Neuronal stem cell (in vitro differentiated cells): ENCODE measurements at regions not wholly inside any gene's neighbourhood (a gene's known extent, or its start where the extent isn't known, plus 50 kb on each side); places are given as distances from the start of the nearest gene placed in this dataset.
"Not testable (repeated sequence)": the region's sequence is repeated elsewhere in the genome, so short reads cannot be mapped to it uniquely, and the experiment has no call there.

Source experiments
- DNase-seq: peaks from one replicate; pipeline ENCODE4 v3.0.0-alpha.2; 2013; ENCODE audit warnings: low spot score
- H2AFZ ChIP-seq: one replicate; pipeline ENCODE4 v1.6.1; 2013; ENCODE audit warnings: mild to moderate bottlenecking, low read length, inconsistent platforms
- H2AK5ac ChIP-seq: 2 replicates; pipeline ENCODE4 v1.6.1; 2013; ENCODE audit warnings: low read depth, mild to moderate bottlenecking, inconsistent platforms, low read length, moderate library complexity, mixed read lengths
- H2BK120ac ChIP-seq: 2 replicates; pipeline ENCODE4 v1.6.1; 2013; ENCODE audit warnings: low read depth, mild to moderate bottlenecking, inconsistent platforms, low read length, moderate library complexity, mixed read lengths
- H2BK12ac ChIP-seq: one replicate; pipeline ENCODE4 v1.6.1; 2013; ENCODE audit warnings: low read length, inconsistent platforms
- H2BK15ac ChIP-seq: 2 replicates; pipeline ENCODE4 v1.6.1; 2013; ENCODE audit warnings: mild to moderate bottlenecking, low read length, inconsistent platforms, mixed read lengths
- H2BK5ac ChIP-seq: one replicate; pipeline ENCODE4 v1.6.1; 2013; ENCODE audit warnings: inconsistent platforms, mild to moderate bottlenecking, low read length, moderate library complexity
- H3K14ac ChIP-seq: one replicate; pipeline ENCODE4 v1.6.1; 2013; ENCODE audit warnings: low read length, inconsistent platforms
- H3K18ac ChIP-seq: 2 replicates; pipeline ENCODE4 v1.6.1; 2013; ENCODE audit warnings: low read length, inconsistent platforms
- H3K23ac ChIP-seq: 2 replicates; pipeline ENCODE4 v1.6.1; 2013; ENCODE audit warnings: low read depth, mild to moderate bottlenecking, mixed read lengths, low read length, inconsistent platforms; ENCODE audit not compliant: poor library complexity
- H3K27ac ChIP-seq: replicated peaks from 3 replicates; pipeline ENCODE4 v1.5.1; 2013; ENCODE audit warnings: low read length, inconsistent platforms
- H3K27me3 ChIP-seq, 3 experiments: 2 replicates each; pipeline ENCODE4 v1.6.1; 2013; ENCODE audit warnings: low read length in 3 of 3, mild to moderate bottlenecking in 2 of 3, inconsistent platforms in 1 of 3, low read depth in 1 of 3, mixed read lengths in 1 of 3, moderate library complexity in 1 of 3; ENCODE audit not compliant: control insufficient read depth in 3 of 3, insufficient read depth in 3 of 3
- H3K36me3 ChIP-seq, 2 donors: replicated peaks in 1 of 2; 2 replicates each; pipeline ENCODE4 v1.6.1; 2013; ENCODE audit warnings: low read length in 2 of 2; ENCODE audit not compliant: control insufficient read depth in 2 of 2, insufficient read depth in 2 of 2
- H3K4ac ChIP-seq: 2 replicates; pipeline ENCODE4 v1.6.1; 2013; ENCODE audit warnings: inconsistent platforms, mild to moderate bottlenecking, low read length, moderate library complexity
- H3K4me1 ChIP-seq, 2 donors: 1 replicate in 1 of 2; 2 replicates in 1 of 2; pipeline ENCODE4 v1.6.1; 2013; ENCODE audit warnings: low read length in 2 of 2, low read depth in 1 of 2; ENCODE audit not compliant: control insufficient read depth in 2 of 2, insufficient read depth in 1 of 2
- H3K4me2 ChIP-seq: one replicate; pipeline ENCODE4 v1.6.1; 2013; ENCODE audit warnings: mild to moderate bottlenecking, low read length, inconsistent platforms; ENCODE audit not compliant: insufficient read depth, poor library complexity, severe bottlenecking
- H3K4me3 ChIP-seq, 2 donors: 2 replicates each; pipeline ENCODE4 v1.5.1; 2013; ENCODE audit warnings: low read length in 2 of 2, mild to moderate bottlenecking in 2 of 2, inconsistent platforms in 1 of 2, moderate library complexity in 1 of 2
- H3K79me1 ChIP-seq: one replicate; pipeline ENCODE4 v1.6.1; 2013; ENCODE audit warnings: low read depth, mild to moderate bottlenecking, inconsistent platforms, low read length, moderate library complexity
- H3K9ac ChIP-seq: one replicate; pipeline ENCODE4 v1.6.1; 2013; ENCODE audit warnings: mild to moderate bottlenecking, low read depth, low read length, inconsistent platforms; ENCODE audit not compliant: poor library complexity
- H3K9me3 ChIP-seq, 2 donors: replicated peaks in 1 of 2; 2 replicates each; pipeline versions ENCODE3 to v1.6.1; 2013; ENCODE audit warnings: low read length in 2 of 2, mild to moderate bottlenecking in 2 of 2, inconsistent platforms in 1 of 2, low read depth in 1 of 2, mixed read lengths in 1 of 2, moderate library complexity in 1 of 2; ENCODE audit not compliant: control insufficient read depth in 2 of 2, insufficient read depth in 1 of 2
- H4K8ac ChIP-seq: one replicate; pipeline ENCODE4 v1.6.1; 2013; ENCODE audit warnings: low read depth, mild to moderate bottlenecking, inconsistent platforms, low read length, moderate library complexity
- H4K91ac ChIP-seq: one replicate; pipeline ENCODE4 v1.6.1; 2013; ENCODE audit warnings: low read length, low read depth, mild to moderate bottlenecking, inconsistent platforms; ENCODE audit not compliant: poor library complexity
- WGBS, 2 donors: extraction: QIAGEN DNeasy Blood & Tissue Kit; methylation state at CpG; one replicate each; pipeline ENCODE4 v1.1.7; 2013; ENCODE audit warnings: missing lambda C conversion rate in 2 of 2, mixed read lengths in 1 of 2; ENCODE audit not compliant: insufficient read length in 2 of 2, insufficient replicate concordance in 1 of 2; ENCODE audit errors: extremely low coverage in 2 of 2; 5-methylcytosine and 5-hydroxymethylcytosine counted together

GRCh38 chr9:40097992-40098391 lies 742.5 kb downstream of the SPATA31A1 start:
- not testable (repeated sequence) for H2BK15ac ChIP-seq, H3K79me1 ChIP-seq, H3K36me3 ChIP-seq, H3K4me1 ChIP-seq, H3K4ac ChIP-seq, H3K18ac ChIP-seq, H2AFZ ChIP-seq, H3K9me3 ChIP-seq, H2BK120ac ChIP-seq, H2AK5ac ChIP-seq, H4K91ac ChIP-seq, H3K27ac ChIP-seq, H3K27me3 ChIP-seq, H3K14ac ChIP-seq, H3K23ac ChIP-seq, DNase-seq, H2BK5ac ChIP-seq, H3K9ac ChIP-seq, H3K4me3 ChIP-seq, H2BK12ac ChIP-seq, H4K8ac ChIP-seq, H3K4me2 ChIP-seq
- WGBS, 2 donors, result no CpG with 5 or more reads among the region's 2 CpGs

GRCh38 chr9:40106003-40106782 lies 750.7 kb downstream of the SPATA31A1 start:
- no CpG with 5 or more reads among the region's 71 CpGs for WGBS, 2 donors
- not testable (repeated sequence) for H3K4ac ChIP-seq, H3K18ac ChIP-seq, H3K36me3 ChIP-seq, H3K14ac ChIP-seq, H3K4me1 ChIP-seq, H2BK12ac ChIP-seq, H3K27ac ChIP-seq, H2AK5ac ChIP-seq, H3K9me3 ChIP-seq, H3K23ac ChIP-seq, DNase-seq, H3K79me1 ChIP-seq, H2BK5ac ChIP-seq, H2BK120ac ChIP-seq, H4K91ac ChIP-seq, H2BK15ac ChIP-seq, H3K27me3 ChIP-seq, H4K8ac ChIP-seq, H3K9ac ChIP-seq, H3K4me2 ChIP-seq
- Histone ChIP-seq H2AFZ (peak overlapping the region; percentile 75), H3K4me3 (peak overlapping the region in 1 of 2 donors; percentile 65)

GRCh38 chr9:40106783-40107248 lies 751.3 kb downstream of the SPATA31A1 start:
- not testable (repeated sequence) for H3K4me1 ChIP-seq, H4K8ac ChIP-seq, H2AK5ac ChIP-seq, H2BK5ac ChIP-seq, H3K9ac ChIP-seq, H3K14ac ChIP-seq, H3K27me3 ChIP-seq, H3K36me3 ChIP-seq, H3K9me3 ChIP-seq, H3K4ac ChIP-seq, H3K27ac ChIP-seq, H2AFZ ChIP-seq, H2BK120ac ChIP-seq, H3K79me1 ChIP-seq, H3K4me2 ChIP-seq, DNase-seq, H2BK12ac ChIP-seq, H3K23ac ChIP-seq, H4K91ac ChIP-seq, H3K18ac ChIP-seq, H2BK15ac ChIP-seq
- peak overlapping the region in 1 of 2 donors; percentile 22 for H3K4me3 ChIP-seq
- WGBS, 2 donors, result no CpG with 5 or more reads among the region's 33 CpGs

GRCh38 chr9:40107251-40107650 lies 751.8 kb downstream of the SPATA31A1 start:
- not testable (repeated sequence) for H2BK15ac ChIP-seq, H2AK5ac ChIP-seq, H2AFZ ChIP-seq, H3K4me3 ChIP-seq, H3K4ac ChIP-seq, H3K4me1 ChIP-seq, H3K9me3 ChIP-seq, DNase-seq, H3K36me3 ChIP-seq, H2BK120ac ChIP-seq, H3K18ac ChIP-seq, H2BK5ac ChIP-seq, H3K27me3 ChIP-seq, H3K27ac ChIP-seq, H4K91ac ChIP-seq, H3K9ac ChIP-seq, H3K14ac ChIP-seq, H3K23ac ChIP-seq, H3K4me2 ChIP-seq, H3K79me1 ChIP-seq, H4K8ac ChIP-seq, H2BK12ac ChIP-seq
- no CpG with 5 or more reads among the region's 26 CpGs for WGBS, 2 donors
